ENCODE measurements at regions not wholly inside any gene's neighbourhood (a gene's known extent, or its start where the extent isn't known, plus 50 kb on each side); places are given as distances from the start of the nearest gene placed in this dataset.
"Not testable (repeated sequence)": the region's sequence is repeated elsewhere in the genome, so short reads cannot be mapped to it uniquely, and the experiment has no call there.

DNA sequence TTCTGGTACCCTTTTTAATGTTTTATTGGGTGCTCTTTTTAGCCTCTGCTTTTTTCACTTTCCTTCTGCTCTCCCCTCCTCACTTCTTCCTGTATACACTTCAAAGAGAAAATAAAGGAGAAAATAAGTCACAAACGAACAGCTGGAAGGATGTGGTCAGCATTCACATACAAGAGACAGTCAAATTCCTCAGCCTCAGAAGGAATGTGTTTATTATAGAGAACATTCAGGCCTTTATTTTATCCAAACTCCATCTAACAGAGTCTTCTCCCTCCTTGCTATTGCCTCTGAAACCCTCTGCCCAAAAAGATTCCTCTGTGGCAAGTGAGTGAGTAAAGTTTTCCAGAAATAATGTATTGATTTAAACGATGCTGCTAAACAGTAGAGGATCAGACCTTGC, 490.4 kb downstream of the FRK start:
- no peak for DNase-seq (ENCODE audit: low spot score)

DNA sequence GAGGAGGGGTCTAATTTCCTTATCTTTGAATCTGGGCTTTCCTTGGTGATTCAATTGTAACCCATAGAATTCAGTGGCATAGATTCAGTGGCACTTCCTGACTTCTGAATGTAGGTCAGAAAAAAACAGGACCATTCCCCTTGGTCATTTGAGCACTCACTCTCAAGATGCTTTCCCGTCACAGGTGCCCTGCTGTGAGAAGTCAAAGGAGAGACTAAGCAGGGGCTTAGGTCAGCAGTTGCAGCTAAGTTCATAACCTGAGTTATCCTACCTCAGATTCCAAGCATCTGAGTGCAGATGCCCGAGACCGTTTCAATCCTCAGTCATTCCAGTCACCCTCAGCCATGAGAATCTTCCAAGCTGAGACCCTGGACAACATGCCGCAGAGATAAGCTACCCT, 506.6 kb downstream of the FRK start:
- no peak for DNase-seq (ENCODE audit: low spot score)

DNA sequence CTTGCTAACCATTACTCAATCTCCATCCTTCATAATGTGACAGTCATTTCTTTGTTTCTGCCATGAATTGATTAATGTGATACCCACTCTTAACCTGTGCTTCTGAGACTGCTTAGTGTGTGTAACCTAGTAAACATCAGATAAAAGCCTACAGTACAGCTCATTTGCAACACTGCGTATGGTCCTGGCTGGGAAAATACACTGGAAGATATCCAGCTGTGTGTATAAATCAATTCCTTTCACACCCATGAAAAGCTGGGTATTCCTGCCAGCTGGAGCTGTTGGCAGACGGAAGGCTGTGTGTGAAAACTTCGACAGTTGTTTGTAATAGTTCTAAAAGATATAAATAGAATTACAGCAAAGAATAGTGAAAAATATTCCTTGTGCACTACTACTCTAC, 509.2 kb downstream of the FRK start:
- no peak for DNase-seq (ENCODE audit: low spot score)

DNA sequence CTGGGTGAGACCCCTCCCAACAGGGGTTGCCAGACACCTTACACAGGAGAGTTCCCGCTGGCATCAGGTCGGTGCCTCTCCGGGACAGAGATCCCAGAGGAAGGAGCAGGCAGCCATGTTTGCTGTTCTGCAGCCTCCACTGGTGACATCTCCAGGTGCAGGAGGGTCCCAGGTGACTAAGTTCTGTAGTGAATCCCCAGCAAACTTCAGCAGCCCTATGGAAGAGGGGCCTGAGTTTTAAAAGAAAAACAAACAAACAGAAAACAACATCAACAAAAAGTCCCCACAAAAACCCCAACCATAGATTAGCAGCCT, 515.1 kb downstream of the FRK start:
- DNase-seq (ENCODE audit: low spot score) = no peak

DNA sequence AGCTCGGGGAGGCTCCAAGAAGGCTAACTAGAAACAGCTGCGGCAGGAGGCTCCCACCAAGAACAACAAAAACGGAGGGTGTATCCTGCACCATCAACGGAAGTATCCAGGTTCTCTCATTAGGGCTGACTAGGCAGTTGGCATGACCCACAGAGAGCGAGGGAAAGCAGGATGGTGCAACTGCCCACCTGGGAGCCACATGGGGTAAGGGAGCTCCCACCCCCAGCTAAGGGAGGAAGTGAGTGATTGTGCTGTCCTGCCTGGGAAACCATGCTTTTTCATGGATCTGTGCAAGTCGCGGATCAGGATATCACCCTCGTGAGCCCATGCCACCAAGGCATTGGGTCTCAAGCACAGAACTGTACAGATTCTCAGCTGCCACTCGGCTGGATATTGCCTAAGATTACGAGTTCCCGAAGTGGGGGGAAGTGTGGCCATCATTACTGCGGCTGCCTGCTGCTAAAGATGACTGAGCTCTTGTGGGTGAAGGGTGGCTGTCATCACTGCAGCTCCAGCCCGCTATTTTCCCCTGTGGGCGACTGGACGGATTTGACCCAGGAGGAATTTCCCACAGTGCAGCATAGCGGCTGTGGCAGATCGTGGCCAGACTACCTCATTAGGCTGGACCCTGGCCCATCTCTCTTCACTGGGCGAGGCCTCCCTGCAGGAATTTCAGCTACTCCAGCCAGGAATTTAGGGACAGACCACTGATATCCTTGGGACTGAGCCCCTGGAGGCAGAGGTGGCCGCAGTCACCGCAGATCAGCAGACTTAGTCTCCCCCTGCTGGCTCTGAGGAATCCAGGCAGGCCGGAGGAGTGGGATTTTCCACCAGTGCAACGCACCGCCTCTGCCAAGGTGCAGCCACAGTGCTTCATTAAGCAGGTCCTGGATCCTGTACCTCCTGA, 515.7 kb downstream of the FRK start:
- peak; percentile 67 for DNase-seq (ENCODE audit: low spot score)

DNA sequence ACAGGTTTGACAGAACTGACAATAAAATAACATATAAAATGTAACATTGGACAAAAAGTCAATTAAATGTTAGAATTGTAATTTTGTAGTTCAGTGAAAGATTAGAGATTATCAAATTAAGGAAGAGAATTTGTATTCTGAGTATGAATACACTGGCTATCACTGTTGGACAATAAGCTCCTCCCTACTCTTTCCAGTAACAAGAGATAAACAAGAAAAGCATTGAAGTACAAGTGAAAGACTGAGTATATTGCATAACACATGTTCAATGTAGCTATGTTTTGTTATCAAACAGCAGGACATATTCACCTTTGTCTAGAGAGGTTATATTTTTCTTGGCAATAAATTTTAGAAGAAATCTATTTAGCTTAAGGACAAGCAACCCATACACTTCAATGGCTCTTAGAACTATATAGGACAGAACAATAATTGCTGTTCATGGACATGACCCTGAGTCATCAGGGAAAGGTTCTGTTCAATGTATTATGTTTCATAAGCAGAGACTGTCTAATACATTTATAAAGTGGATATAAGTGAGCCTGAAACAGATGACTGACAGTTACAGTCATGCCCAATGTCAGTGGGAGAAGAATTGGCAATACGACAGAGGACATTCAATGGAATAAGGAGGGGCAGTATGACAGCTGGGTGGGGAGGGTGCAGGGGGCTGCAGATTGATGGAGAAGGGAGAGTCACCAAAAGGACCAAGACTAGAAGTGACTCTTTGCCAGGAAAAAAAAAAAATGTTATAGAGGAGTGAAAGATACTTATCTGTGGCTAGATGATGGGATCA, 520.4 kb downstream of the FRK start:
- no peak for DNase-seq (ENCODE audit: low spot score)

DNA sequence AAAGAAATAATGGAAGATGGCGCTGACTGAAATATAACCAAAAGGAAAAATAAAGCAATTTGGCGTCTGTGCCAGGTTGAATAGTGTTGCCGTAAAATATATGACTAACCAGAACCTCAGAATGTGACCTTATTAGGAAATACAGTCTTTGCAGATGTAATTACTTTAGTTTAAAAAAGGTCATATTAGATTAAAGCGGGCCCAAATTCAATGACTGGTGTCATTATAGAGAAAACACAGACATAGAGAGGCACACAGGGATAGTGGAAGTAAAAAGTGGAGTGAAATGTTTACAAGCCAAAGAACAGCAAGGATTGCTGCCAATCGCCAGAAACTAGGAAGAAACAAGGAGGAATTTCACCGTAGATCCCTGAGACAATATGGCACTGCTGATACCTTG, 521.2 kb downstream of the FRK start:
- DNase-seq (ENCODE audit: low spot score) = no peak

DNA sequence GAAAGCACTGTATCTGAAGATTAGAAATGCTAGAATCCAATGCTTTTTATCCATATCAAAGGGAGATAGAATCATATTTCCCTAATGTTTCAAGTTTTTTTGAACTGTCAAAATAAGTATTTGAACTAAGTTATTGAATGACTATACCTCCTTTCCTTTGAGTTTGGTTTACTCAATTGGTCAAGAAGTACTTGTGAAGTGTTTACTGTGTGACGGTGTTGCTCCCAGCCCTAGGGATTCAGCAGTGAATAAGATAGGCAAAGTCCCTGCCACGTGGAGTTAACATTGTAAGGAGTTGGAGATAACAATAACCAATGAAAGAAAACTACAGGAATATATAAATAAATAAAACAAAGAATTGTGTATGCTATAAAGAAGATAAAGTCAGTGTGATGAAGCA, 535.9 kb downstream of the FRK start:
- no peak for DNase-seq (ENCODE audit: low spot score)

DNA sequence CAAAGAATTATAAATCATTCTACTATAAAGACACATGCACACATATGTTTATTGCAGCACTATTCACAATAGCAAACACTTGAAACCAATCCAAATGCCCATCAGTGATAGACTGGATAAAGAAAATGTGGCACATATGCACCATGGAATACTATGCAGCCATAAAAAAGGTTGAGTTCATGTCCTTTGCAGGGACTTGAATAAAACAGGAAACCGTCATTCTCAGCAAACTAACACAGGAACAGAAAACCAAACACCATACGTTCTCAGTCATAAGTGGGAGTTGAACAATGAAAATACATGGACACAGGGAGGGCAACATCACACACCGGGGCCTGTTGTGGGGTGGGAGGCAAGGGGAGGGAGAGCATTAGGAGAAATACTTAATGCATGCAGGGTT, 538.9 kb downstream of the FRK start:
- DNase-seq (ENCODE audit: low spot score) = not testable (repeated sequence)

DNA sequence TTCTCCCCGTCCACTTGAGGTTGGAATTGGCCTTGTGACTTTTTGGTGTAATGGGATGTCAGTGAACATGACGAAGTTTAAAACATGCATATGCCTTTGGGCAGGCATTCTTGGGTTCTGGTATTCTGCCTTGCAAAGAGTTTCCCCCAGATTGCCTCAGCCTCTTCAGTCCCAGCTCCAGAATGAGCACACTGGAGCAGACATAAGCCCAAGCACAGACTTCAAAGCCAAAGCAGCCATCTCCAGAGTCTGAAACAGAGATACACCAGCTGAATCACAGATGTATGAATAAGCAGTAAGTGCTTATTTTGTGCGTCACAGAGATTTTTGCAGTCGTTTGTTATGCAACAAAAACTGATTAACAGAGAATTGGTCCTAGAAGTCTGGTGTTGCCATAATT, 546.0 kb downstream of the FRK start:
- no peak for DNase-seq (ENCODE audit: low spot score)

DNA sequence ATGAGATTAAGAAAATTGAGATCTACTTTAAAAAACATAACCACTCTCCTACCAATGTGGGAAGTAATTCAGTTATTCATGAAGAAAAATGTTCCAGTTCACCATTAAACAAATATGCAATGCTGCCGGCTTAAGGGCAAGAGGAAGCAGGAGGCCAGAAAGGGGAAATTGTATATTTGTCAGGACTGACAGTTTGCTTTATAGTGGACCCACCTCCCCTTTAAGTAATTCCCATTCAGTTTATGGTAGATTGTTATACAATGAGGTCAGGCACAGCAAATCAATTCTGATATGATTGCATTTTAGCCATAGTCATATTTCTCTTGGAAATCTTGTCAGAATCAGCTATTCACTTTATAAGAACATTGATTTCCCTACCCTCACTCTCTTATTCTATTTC, 547.8 kb downstream of the FRK start:
- no peak for DNase-seq (ENCODE audit: low spot score)

DNA sequence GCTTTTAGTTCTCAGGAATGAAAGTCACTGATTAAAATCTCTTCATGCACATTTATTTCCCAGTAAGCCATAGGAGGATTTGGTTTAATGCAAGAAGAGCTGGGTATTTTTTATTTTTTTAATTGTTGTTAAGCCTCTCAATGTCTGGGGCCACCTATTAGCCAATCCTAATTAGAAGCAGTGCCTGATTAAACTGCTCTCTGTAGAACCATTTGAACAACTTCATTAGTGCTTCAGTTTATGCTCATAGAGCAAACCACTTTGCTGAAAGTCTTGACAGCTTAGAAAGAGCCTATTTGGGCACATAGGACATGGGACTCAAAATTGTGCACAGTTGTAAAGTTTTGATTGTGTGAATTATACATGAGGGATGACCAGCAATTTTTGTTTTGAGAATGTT, 548.9 kb downstream of the FRK start:
- DNase-seq (ENCODE audit: low spot score) = no peak

DNA sequence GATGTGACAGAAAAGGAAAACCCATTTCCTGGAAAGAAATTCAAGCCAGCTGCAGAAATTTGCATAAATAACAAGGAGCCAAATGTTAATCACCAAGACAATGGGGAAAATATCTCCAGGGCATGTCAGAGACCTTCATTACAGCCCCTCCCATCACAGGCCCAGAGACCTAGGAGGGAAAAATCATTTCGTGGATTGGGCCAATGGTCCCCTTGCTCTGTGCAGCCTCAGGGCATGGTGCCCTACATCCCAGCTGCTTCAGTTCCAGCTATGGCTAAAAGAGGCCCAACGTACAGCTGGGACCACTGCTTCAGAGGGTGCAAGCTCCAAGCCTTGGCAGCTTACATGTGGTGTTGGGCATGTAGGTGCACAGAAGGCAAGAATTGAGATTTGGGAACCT, 558.3 kb downstream of the FRK start:
- not testable (repeated sequence) for DNase-seq (ENCODE audit: low spot score)

DNA sequence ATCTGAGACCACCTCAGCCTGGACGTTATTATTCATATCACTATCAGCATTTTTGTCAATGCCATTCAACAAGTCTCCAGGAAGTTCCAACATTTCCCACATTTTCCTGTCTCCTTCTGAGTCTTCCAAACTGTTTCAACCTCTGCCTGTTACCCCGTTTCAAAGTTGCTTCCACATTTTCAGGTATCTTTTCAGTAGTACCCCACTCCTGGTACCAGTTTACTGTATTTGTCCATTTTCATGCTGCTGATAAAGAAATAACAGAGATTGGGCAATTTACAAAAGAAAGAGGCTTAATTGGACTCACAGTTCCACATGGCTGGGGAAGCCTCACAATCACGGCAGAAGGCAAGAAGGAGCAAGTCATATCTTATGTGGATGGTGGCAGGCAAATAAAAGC, 565.5 kb downstream of the FRK start:
- DNase-seq (ENCODE audit: low spot score) = no peak

DNA sequence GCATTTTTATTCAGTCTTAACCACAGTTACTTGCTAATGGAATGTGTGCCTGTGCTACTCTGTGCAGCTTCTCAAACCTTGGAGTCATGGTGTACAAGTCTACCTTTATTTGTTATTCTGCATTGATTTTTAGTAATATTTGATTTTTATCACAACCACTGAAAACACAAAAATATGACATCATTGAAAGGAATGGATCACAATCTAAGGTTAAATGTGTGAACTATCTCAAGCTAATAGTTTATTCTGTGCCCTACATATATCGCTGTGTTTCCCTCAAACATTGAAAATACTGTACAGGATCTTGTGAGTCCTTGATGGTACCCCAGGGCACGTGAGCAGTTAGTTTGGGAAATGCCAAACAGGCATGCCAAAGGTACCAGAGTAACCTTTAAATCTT, 573.4 kb downstream of the FRK start:
- no peak for DNase-seq (ENCODE audit: low spot score)

DNA sequence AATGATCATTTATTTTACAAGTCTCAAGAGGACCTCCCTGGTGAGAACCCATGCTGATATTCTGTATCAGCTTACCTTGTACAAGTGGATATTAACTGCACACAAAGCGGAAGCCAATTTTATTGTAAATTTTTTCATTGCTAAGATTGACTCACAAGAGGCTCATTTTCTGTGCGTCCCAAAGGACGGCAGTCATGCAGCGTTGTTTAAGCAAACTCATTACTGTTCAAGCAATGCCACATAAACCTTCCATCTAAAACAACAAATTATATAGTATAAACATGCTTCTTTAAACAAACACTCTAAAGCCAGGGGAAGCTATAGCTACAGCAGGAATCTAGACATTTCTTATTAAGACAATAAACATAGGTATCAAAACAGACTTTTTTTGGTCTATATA, 575.3 kb downstream of the FRK start:
- no peak for DNase-seq (ENCODE audit: low spot score)

DNA sequence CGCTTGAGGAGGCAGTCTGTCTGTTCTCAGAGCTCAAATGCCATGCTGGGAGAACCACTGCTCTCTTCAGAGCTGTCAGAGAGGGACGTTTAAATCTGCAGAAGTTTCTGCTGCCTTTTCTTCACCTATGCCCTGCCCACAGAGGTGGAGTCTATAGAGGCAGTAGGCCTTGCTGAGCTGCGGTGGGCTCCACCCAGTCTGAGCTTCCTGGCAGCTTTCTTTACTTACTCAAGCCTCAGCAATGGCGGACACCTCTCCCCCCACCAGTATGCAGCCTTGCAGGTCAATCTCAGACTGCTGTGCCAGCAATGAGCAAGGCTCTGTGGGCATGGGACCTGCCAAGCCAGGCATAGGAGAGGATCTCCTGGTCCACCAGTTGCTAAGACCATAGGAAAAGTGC, 580.1 kb downstream of the FRK start:
- DNase-seq (ENCODE audit: low spot score) = not testable (repeated sequence)

DNA sequence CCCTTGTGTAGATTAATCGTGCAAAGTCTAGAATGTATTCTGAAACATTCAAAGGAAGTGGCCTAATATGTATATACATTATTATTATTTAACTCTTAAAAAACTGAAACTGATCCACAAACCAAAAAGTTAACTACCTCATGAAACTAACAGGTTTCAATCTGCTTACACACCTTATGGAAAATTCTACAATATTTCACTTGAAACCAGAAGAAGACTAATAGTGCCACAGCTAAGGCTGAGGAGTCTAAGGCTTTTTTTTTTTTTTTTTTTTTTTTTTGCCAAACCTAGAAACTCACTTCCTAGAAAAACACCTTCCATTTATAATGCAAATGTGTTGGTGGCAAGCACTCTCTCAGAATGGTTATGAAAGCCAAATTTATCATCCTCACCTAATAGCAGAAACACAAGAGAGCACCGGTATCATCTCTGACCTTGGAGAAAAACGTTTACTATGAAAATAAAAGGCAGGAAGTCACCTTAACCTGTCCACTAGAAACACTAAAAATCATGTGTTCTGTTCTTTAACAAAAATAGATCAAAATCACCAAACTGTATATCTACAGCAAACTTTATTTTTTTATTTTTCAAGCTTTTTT, 586.1 kb downstream of the FRK start:
- no peak for DNase-seq (ENCODE audit: low spot score)

DNA sequence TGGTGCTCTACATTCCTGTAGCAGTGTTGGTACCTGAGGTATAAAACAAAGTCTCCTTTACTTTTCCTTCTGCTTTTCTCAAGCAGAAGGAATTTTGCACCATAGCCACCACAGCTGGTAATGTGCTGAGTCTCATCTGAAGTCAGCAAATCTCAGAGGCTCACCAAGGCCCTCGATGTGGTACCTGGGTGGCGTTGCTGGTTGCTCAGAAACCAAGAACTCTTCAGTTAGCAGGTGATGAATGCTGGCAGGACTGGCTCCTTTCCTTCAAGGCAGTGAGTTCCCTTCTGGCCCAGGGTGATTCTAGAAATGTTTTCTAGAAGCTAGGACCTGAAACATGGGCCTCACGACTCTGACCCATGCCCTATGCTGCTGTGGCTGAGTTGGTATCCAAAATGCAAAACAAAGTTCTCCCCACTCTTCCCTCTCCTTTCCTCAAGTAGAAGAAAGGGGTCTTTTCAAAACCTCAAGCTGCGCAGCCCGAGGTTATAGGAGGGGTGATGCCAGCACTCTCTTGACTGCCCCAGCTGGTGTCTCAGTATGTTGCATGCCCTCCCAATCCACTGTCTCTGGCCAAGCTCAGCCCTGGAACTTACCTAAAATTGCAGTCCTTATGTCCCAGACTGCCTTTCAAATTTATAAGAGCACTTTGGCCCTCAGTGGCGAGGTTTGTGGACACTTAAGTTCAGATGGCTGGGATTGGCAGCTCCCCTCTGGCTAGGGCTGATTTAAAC, 592.3 kb downstream of the FRK start:
- no peak for DNase-seq (ENCODE audit: low spot score)

DNA sequence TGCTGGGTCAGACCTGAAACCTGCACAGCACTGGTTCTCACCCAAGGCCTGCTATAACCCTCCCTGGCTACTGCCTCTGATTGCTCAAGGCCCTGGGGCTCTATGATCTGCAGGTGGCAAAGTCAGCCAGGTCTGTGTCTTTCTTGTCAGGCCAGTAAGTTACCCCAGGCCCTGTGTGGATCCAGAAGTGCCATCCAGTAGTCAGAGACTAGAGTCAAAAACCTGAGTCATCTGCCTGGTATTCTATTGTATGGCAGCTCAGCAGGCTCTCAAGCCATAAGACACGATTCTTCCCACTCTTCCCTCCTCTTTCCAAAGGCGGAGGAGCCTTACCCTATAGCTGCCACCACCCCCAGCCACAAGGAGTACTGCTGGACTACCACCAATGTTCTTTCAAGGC, 593.0 kb downstream of the FRK start:
- no peak for DNase-seq (ENCODE audit: low spot score)

DNA sequence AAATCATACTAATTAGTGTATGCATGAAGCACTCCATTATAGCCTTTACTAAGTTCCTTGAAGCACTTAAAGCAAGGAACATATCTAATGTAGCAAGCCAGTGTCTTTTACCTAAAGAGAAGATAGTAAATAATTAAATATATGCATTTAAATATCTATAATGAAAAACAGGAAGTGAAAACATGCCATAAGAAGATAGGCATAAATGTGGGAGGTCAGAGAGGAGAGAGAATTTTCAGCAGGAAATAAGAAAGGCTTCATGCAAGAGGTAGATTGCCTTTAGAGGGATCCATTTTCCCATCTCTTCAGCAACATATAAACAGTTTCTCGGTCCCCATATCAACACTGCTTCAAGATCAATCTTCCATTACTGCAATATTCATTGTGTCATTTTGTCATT, 599.8 kb downstream of the FRK start:
- no peak for DNase-seq (ENCODE audit: low spot score)

DNA sequence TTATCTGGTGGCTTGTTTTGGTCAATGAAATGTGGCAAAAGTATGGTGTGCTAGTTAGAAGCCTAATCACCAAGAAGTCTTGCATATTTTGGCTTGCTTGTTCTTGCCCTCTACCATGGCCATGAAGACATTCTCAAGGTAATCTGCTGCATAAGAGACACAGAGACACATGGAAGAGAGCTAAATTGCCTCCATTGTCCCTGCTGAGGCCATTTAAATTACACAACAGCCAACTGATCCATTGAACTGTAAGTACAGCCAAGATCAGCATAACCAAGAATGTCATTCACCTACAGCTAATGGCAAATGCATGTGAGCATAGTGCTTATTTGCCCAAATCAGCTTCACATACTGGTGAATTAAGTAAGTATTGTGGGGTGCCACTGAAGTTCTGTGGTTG, 603.8 kb downstream of the FRK start:
- no peak for DNase-seq (ENCODE audit: low spot score)

Data from mesenteric fat pad (tissue), 1 donor.